CD4-positive, alpha-beta T cell treated with Interleukin-4 for 1 hour (primary cell): ENCODE measurements at regions not wholly inside any gene's neighbourhood (a gene's known extent, or its start where the extent isn't known, plus 50 kb on each side); places are given as distances from the start of the nearest gene placed in this dataset.
A peak's percentile ranks its signal among the peaks of the same experiment; 100 is the strongest.
"Not testable (repeated sequence)": the region's sequence is repeated elsewhere in the genome, so short reads cannot be mapped to it uniquely, and the experiment has no call there.

Experiments used
- DNase-seq, 2 donors: peaks; one replicate each; pipeline ENCODE4 v3.0.0-alpha.2; 2020 to 2022

GRCh38 chr1:120941066-120941465, 51.5 kb downstream of the PPIAL4A start:
- not testable (repeated sequence) for DNase-seq

- DNase-seq, result peak; percentile 71 to 78
These were observed 52.3 kb downstream of the PPIAL4A start for GRCh38 chr1:120941836-120942217.

GRCh38 chr1:120942218-120942944, 52.8 kb downstream of the PPIAL4A start:
- DNase-seq, result peak; percentile 87 to 89

- not testable (repeated sequence) for DNase-seq
These were observed 53.4 kb downstream of the PPIAL4A start for GRCh38 chr1:120942945-120943319.

- not testable (repeated sequence) for DNase-seq
These were observed 55.1 kb downstream of the PPIAL4A start for GRCh38 chr1:120944691-120945090.

GRCh38 chr1:120945122-120945521, 55.6 kb downstream of the PPIAL4A start:
- DNase-seq, result not testable (repeated sequence)

GRCh38 chr1:120947114-120947513, 57.5 kb downstream of the PPIAL4A start:
- not testable (repeated sequence) for DNase-seq

- not testable (repeated sequence) for DNase-seq
These were observed 60.2 kb downstream of the PPIAL4A start for GRCh38 chr1:120949724-120950123.

- DNase-seq, result not testable (repeated sequence)
These were observed 61.1 kb downstream of the PPIAL4A start for GRCh38 chr1:120950633-120951032.

- not testable (repeated sequence) for DNase-seq
These were observed 61.5 kb downstream of the PPIAL4A start for GRCh38 chr1:120951100-120951499.

- DNase-seq, result not testable (repeated sequence)
These were observed 62.8 kb downstream of the PPIAL4A start for GRCh38 chr1:120952207-120952870.

- not testable (repeated sequence) for DNase-seq
These were observed 63.3 kb downstream of the PPIAL4A start for GRCh38 chr1:120952871-120953265.

- DNase-seq, result no peak
These were observed 65.2 kb downstream of the PPIAL4A start for GRCh38 chr1:120954736-120955135.

GRCh38 chr1:120955961-120956360, 66.4 kb downstream of the PPIAL4A start:
- DNase-seq, result not testable (repeated sequence)

GRCh38 chr1:120966018-120966417, 76.4 kb downstream of the PPIAL4A start:
- DNase-seq, result not testable (repeated sequence)

GRCh38 chr1:120972863-120973262, 83.3 kb downstream of the PPIAL4A start:
- DNase-seq, result peak in 1 of 2 donors; percentile 21

GRCh38 chr1:120973836-120974235, 84.3 kb downstream of the PPIAL4A start:
- not testable (repeated sequence) for DNase-seq

GRCh38 chr1:120977279-120977678, 87.7 kb downstream of the PPIAL4A start:
- DNase-seq, result not testable (repeated sequence)

- DNase-seq, result not testable (repeated sequence)
These were observed 92.0 kb downstream of the PPIAL4A start for GRCh38 chr1:120981489-120982094.

- DNase-seq, result not testable (repeated sequence)
These were observed 105.0 kb downstream of the PPIAL4A start for GRCh38 chr1:120994614-120995013.

GRCh38 chr1:120995025-120995424, 105.5 kb downstream of the PPIAL4A start:
- DNase-seq, result peak; percentile 34 to 47

GRCh38 chr1:121001090-121001726, 111.6 kb downstream of the PPIAL4A start:
- DNase-seq, result peak in 1 of 2 donors; percentile 9

- not testable (repeated sequence) for DNase-seq
These were observed 113.7 kb downstream of the PPIAL4A start for GRCh38 chr1:121003230-121003629.
